ENCODE measurements at regions not wholly inside any gene's neighbourhood (a gene's known extent, or its start where the extent isn't known, plus 50 kb on each side); places are given as distances from the start of the nearest gene placed in this dataset.

DNA sequence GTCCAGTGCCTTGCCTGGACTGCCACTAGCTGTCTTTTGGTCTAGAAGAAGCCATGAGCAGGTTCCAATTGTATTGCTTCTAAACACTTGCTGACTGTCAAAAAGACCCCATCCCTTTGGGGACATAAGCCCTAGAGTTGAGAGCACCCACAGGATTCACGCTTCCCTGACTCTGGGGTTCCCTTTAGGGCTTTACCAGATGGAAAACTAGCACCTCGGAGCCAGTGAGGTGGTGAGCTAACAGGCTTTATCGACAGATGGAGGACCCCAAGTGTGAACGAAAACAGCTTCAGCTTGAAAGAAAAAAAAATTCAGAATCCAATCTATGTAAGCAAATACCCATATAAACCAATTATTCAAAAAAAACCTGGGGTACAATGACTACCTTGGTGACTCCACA, 90.8 kb downstream of the NAA11 start:
- no peaks in the 10 kb centered on the region for H3K4me1 ChIP-seq (ENCODE audit: insufficient read depth, low read length, poor library complexity, severe bottlenecking)
- no peaks in the 10 kb centered on the region for H3K79me2 ChIP-seq (ENCODE audit: insufficient read depth, low read depth, low read length)
- no peak for TF ChIP-seq EZH2phosphoT487 (IDR thresholded peaks at IDR 0.05; ENCODE audit: borderline replicate concordance, low read depth, low read length)
- TF ChIP-seq, protein P1, sequence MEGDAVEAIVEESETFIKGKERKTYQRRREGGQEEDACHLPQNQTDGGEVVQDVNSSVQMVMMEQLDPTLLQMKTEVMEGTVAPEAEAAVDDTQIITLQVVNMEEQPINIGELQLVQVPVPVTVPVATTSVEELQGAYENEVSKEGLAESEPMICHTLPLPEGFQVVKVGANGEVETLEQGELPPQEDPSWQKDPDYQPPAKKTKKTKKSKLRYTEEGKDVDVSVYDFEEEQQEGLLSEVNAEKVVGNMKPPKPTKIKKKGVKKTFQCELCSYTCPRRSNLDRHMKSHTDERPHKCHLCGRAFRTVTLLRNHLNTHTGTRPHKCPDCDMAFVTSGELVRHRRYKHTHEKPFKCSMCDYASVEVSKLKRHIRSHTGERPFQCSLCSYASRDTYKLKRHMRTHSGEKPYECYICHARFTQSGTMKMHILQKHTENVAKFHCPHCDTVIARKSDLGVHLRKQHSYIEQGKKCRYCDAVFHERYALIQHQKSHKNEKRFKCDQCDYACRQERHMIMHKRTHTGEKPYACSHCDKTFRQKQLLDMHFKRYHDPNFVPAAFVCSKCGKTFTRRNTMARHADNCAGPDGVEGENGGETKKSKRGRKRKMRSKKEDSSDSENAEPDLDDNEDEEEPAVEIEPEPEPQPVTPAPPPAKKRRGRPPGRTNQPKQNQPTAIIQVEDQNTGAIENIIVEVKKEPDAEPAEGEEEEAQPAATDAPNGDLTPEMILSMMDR (conservative IDR thresholded peaks at IDR 0.05; ENCODE audit: low read length) = no peak
- no peaks in the 10 kb centered on the region for H3K9me2 ChIP-seq (ENCODE audit: insufficient read depth, low read length)
- H2AFZ ChIP-seq (ENCODE audit: low read length) = no peak overlapping the region
- H3K9me3 ChIP-seq (ENCODE audit: low read length) = no peaks in the 10 kb centered on the region
- H4K20me1 ChIP-seq (ENCODE audit: insufficient read depth, low read length) = no peaks in the 10 kb centered on the region
- DNase-seq (ENCODE audit: low spot score) = no peak
- no peak overlapping the region for H3K27ac ChIP-seq (ENCODE audit: low read depth, low read length, poor library complexity, severe bottlenecking)
- CTCF ChIA-PET (ENCODE audit: unreplicated experiment) = no interaction called here
- intact Hi-C loops (cut with micrococcal nuclease; ENCODE audit: unreplicated experiment) = no loop called here
- no TSS peak for BruUV-seq (replicated peaks)
- no peaks in the 10 kb centered on the region for H3K36me3 ChIP-seq (ENCODE audit: insufficient read depth, low read length)
- no peak overlapping the region for H3K4me3 ChIP-seq (ENCODE audit: low read depth, low read length, poor library complexity, severe bottlenecking)
- no peak overlapping the region for H3K4me2 ChIP-seq (ENCODE audit: low read length)
- POLR2A ChIA-PET = no interaction called here

DNA sequence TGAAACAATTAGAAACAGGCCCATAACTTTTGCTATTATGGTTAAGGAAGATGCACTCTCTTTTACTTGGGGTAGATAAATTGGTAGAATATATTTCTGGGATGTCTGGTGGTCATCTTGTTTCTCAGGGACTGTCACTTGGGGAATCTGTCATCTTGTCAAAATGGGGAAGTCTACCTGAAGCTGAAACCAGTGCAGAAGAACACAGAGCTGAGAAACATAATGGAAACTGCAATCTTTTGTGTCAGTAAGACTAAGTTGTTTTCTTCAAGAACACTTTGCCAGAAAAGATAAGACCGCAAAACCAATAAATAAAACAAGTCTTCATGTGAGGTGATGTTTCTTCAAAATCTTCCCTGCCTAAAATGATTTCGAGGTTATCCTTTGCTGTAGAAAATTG, 92.0 kb downstream of the NAA11 start:
- no peaks in the 10 kb centered on the region for H3K4me1 ChIP-seq (ENCODE audit: insufficient read depth, low read length, poor library complexity, severe bottlenecking)
- H2AFZ ChIP-seq (ENCODE audit: low read length) = no peak overlapping the region
- ChIA-PET POLR2A (no interaction called here), CTCF (ENCODE audit: unreplicated experiment) (no interaction called here)
- H3K9me3 ChIP-seq (ENCODE audit: low read length) = no peaks in the 10 kb centered on the region
- no peaks in the 10 kb centered on the region for H4K20me1 ChIP-seq (ENCODE audit: insufficient read depth, low read length)
- H3K27ac ChIP-seq (ENCODE audit: low read depth, low read length, poor library complexity, severe bottlenecking) = no peak overlapping the region
- TF ChIP-seq EZH2phosphoT487 (IDR thresholded peaks at IDR 0.05; ENCODE audit: borderline replicate concordance, low read depth, low read length) = no peak
- TF ChIP-seq, protein P1 (conservative IDR thresholded peaks at IDR 0.05; ENCODE audit: low read length) = no peak
- no peak overlapping the region for H3K4me2 ChIP-seq (ENCODE audit: low read length)
- no peaks in the 10 kb centered on the region for H3K79me2 ChIP-seq (ENCODE audit: insufficient read depth, low read depth, low read length)
- no peaks in the 10 kb centered on the region for H3K36me3 ChIP-seq (ENCODE audit: insufficient read depth, low read length)
- DNase-seq (ENCODE audit: low spot score) = no peak
- intact Hi-C loops (cut with micrococcal nuclease; ENCODE audit: unreplicated experiment) = no loop called here
- BruUV-seq (replicated peaks) = no TSS peak
- H3K9me2 ChIP-seq (ENCODE audit: insufficient read depth, low read length) = no peaks in the 10 kb centered on the region
- H3K4me3 ChIP-seq (ENCODE audit: low read depth, low read length, poor library complexity, severe bottlenecking) = no peak overlapping the region

DNA sequence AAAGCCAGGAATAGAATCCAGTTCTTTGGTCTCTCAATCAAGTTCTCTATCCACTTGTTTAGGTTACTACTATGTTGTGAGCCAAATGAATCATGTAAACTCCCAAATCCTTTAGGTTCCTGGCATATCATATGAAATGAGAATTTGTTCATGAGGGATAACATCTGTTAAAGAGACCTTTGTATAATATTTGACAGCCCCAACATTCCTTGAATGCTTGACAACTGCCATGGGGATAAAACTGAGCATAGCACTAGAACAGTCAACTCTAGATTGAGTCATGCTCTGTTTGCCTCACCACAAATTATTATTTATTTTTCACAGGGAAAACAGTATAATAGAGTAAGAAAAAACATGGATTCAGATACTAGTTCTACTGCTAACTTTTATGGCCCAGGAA, 93.3 kb downstream of the NAA11 start:
- CTCF ChIA-PET (ENCODE audit: unreplicated experiment) = no interaction called here

More for the DNA sequence above, 93.3 kb downstream of the NAA11 start:
- POLR2A ChIA-PET = interaction anchor here (0.5 to 1.1 kb wide), 2 partner anchors 77 to 293 kb away, joined by 3 read pairs; partner anchors contain the start of gene PAQR3
- Histone ChIP-seq H3K27ac (ENCODE audit: low read depth, low read length, poor library complexity, severe bottlenecking) (no peak overlapping the region), H3K4me3 (ENCODE audit: low read depth, low read length, poor library complexity, severe bottlenecking) (no peak overlapping the region), H4K20me1 (ENCODE audit: insufficient read depth, low read length) (no peaks in the 10 kb centered on the region), H3K4me1 (ENCODE audit: insufficient read depth, low read length, poor library complexity, severe bottlenecking) (no peaks in the 10 kb centered on the region), H3K9me3 (ENCODE audit: low read length) (no peaks in the 10 kb centered on the region), H3K36me3 (ENCODE audit: insufficient read depth, low read length) (no peaks in the 10 kb centered on the region), H2AFZ (ENCODE audit: low read length) (no peak overlapping the region), H3K79me2 (ENCODE audit: insufficient read depth, low read depth, low read length) (no peaks in the 10 kb centered on the region), H3K9me2 (ENCODE audit: insufficient read depth, low read length) (no peaks in the 10 kb centered on the region; the same call in 1 of the 2 replicates), H3K4me2 (ENCODE audit: low read length) (no peak overlapping the region)
- no peak for DNase-seq (ENCODE audit: low spot score)
- no peak for TF ChIP-seq EZH2phosphoT487 (IDR thresholded peaks at IDR 0.05; ENCODE audit: borderline replicate concordance, low read depth, low read length)
- TF ChIP-seq, protein P1 (conservative IDR thresholded peaks at IDR 0.05; ENCODE audit: low read length) = no peak
- no TSS peak for BruUV-seq (replicated peaks)
- intact Hi-C loops (cut with micrococcal nuclease; ENCODE audit: unreplicated experiment) = no loop called here

All from OCI-LY7 (cell line).